ENCODE measurements at regions not wholly inside any gene's neighbourhood (a gene's known extent, or its start where the extent isn't known, plus 50 kb on each side); places are given as distances from the start of the nearest gene placed in this dataset.

GRCh38 chr12:58470266-58471010, 449.9 kb downstream of the LRIG3 start:
- H3K4me1 Mint-ChIP-seq (ENCODE audit: low read depth), result no peaks in the 10 kb centered on the region
- ATAC-seq, result no peak
- no peak overlapping the region for H3K4me3 Mint-ChIP-seq
- no peaks in the 10 kb centered on the region for H3K36me3 Mint-ChIP-seq (ENCODE audit: insufficient read depth)
- peaks cover 22% of the 10 kb centered on the region for H3K9me3 Mint-ChIP-seq
- DNase-seq, result no peak
- H3K27me3 Mint-ChIP-seq (ENCODE audit: low read depth), result no peaks in the 10 kb centered on the region

- peaks cover 3% of the 10 kb centered on the region for H3K27me3 Mint-ChIP-seq (ENCODE audit: low read depth)
- H3K9me3 Mint-ChIP-seq, result peaks cover 5% of the 10 kb centered on the region
- H3K36me3 Mint-ChIP-seq (ENCODE audit: insufficient read depth), result no peaks in the 10 kb centered on the region
- H3K4me1 Mint-ChIP-seq (ENCODE audit: low read depth), result no peaks in the 10 kb centered on the region
- H3K4me3 Mint-ChIP-seq, result no peak overlapping the region
- ATAC-seq (no peak), DNase-seq (no peak)
These were observed 440.9 kb downstream of the LRIG3 start for GRCh38 chr12:58479401-58479800.

GRCh38 chr12:58481811-58482210, 438.5 kb downstream of the LRIG3 start:
- H3K4me1 Mint-ChIP-seq (ENCODE audit: low read depth), result no peaks in the 10 kb centered on the region
- peaks cover 5% of the 10 kb centered on the region for H3K9me3 Mint-ChIP-seq
- peaks cover 3% of the 10 kb centered on the region for H3K27me3 Mint-ChIP-seq (ENCODE audit: low read depth)
- ATAC-seq (no peak), DNase-seq (no peak)
- no peak overlapping the region for H3K4me3 Mint-ChIP-seq
- H3K36me3 Mint-ChIP-seq (ENCODE audit: insufficient read depth), result no peaks in the 10 kb centered on the region

- DNase-seq, result no peak
- no peaks in the 10 kb centered on the region for H3K27me3 Mint-ChIP-seq (ENCODE audit: low read depth)
These were observed 433.0 kb downstream of the LRIG3 start for GRCh38 chr12:58487255-58487654.

GRCh38 chr12:58487678-58488161, 432.6 kb downstream of the LRIG3 start:
- no peaks in the 10 kb centered on the region for H3K27me3 Mint-ChIP-seq (ENCODE audit: low read depth)

More at GRCh38 chr12:58487255-58487654, 433.0 kb downstream of the LRIG3 start:
- ATAC-seq, result no peak
- Mint-ChIP-seq H3K4me1 (ENCODE audit: low read depth) (no peaks in the 10 kb centered on the region), H3K36me3 (ENCODE audit: insufficient read depth) (no peaks in the 10 kb centered on the region), H3K4me3 (no peak overlapping the region), H3K9me3 (no peaks in the 10 kb centered on the region)

GRCh38 chr12:58489394-58489793, 430.9 kb downstream of the LRIG3 start:
- H3K36me3 Mint-ChIP-seq (ENCODE audit: insufficient read depth), result no peaks in the 10 kb centered on the region
- H3K27me3 Mint-ChIP-seq (ENCODE audit: low read depth), result no peaks in the 10 kb centered on the region
- no peaks in the 10 kb centered on the region for H3K9me3 Mint-ChIP-seq
- ATAC-seq (no peak), DNase-seq (no peak)
- no peak overlapping the region for H3K4me3 Mint-ChIP-seq
- no peaks in the 10 kb centered on the region for H3K4me1 Mint-ChIP-seq (ENCODE audit: low read depth)

More at GRCh38 chr12:58487678-58488161, 432.6 kb downstream of the LRIG3 start:
- Mint-ChIP-seq H3K4me3 (no peak overlapping the region), H3K9me3 (no peaks in the 10 kb centered on the region), H3K36me3 (ENCODE audit: insufficient read depth) (no peaks in the 10 kb centered on the region), H3K4me1 (ENCODE audit: low read depth) (no peaks in the 10 kb centered on the region)
- DNase-seq (no peak), ATAC-seq (no peak)

GRCh38 chr12:58491306-58491705, 429.0 kb downstream of the LRIG3 start:
- Mint-ChIP-seq H3K9me3 (no peaks in the 10 kb centered on the region), H3K27me3 (ENCODE audit: low read depth) (no peaks in the 10 kb centered on the region), H3K4me3 (no peak overlapping the region), H3K4me1 (ENCODE audit: low read depth) (no peaks in the 10 kb centered on the region), H3K36me3 (ENCODE audit: insufficient read depth) (no peaks in the 10 kb centered on the region)
- ATAC-seq (no peak), DNase-seq (no peak)

GRCh38 chr12:58496411-58497190, 423.7 kb downstream of the LRIG3 start:
- Mint-ChIP-seq H3K27me3 (ENCODE audit: low read depth) (no peaks in the 10 kb centered on the region), H3K9me3 (no peaks in the 10 kb centered on the region), H3K36me3 (ENCODE audit: insufficient read depth) (no peaks in the 10 kb centered on the region), H3K4me3 (no peak overlapping the region), H3K4me1 (ENCODE audit: low read depth) (no peaks in the 10 kb centered on the region)
- ATAC-seq, result no peak
- DNase-seq, result no peak

GRCh38 chr12:58500399-58500798, 419.9 kb downstream of the LRIG3 start:
- ATAC-seq (no peak), DNase-seq (no peak)
- Mint-ChIP-seq H3K4me1 (ENCODE audit: low read depth) (no peaks in the 10 kb centered on the region), H3K4me3 (no peak overlapping the region), H3K27me3 (ENCODE audit: low read depth) (peaks cover 4% of the 10 kb centered on the region), H3K36me3 (ENCODE audit: insufficient read depth) (no peaks in the 10 kb centered on the region), H3K9me3 (no peaks in the 10 kb centered on the region)

- Mint-ChIP-seq H3K4me3 (no peak overlapping the region), H3K27me3 (ENCODE audit: low read depth) (peaks cover 4% of the 10 kb centered on the region), H3K36me3 (ENCODE audit: insufficient read depth) (no peaks in the 10 kb centered on the region), H3K4me1 (ENCODE audit: low read depth) (no peaks in the 10 kb centered on the region), H3K9me3 (no peaks in the 10 kb centered on the region)
- ATAC-seq (no peak), DNase-seq (no peak)
These were observed 418.1 kb downstream of the LRIG3 start for GRCh38 chr12:58502226-58502625.

- ATAC-seq (no peak), DNase-seq (no peak)
- H3K27me3 Mint-ChIP-seq (ENCODE audit: low read depth), result peaks cover 4% of the 10 kb centered on the region
- H3K4me3 Mint-ChIP-seq, result no peak overlapping the region
- no peaks in the 10 kb centered on the region for H3K36me3 Mint-ChIP-seq (ENCODE audit: insufficient read depth)
- no peaks in the 10 kb centered on the region for H3K9me3 Mint-ChIP-seq
- no peaks in the 10 kb centered on the region for H3K4me1 Mint-ChIP-seq (ENCODE audit: low read depth)
These were observed 417.5 kb downstream of the LRIG3 start for GRCh38 chr12:58502841-58503240.

- H3K4me3 Mint-ChIP-seq, result no peak overlapping the region
- no peaks in the 10 kb centered on the region for H3K9me3 Mint-ChIP-seq
- ATAC-seq, result no peak
- peaks cover 4% of the 10 kb centered on the region for H3K27me3 Mint-ChIP-seq (ENCODE audit: low read depth)
- no peaks in the 10 kb centered on the region for H3K4me1 Mint-ChIP-seq (ENCODE audit: low read depth)
- H3K36me3 Mint-ChIP-seq (ENCODE audit: insufficient read depth), result no peaks in the 10 kb centered on the region
- no peak for DNase-seq
These were observed 416.6 kb downstream of the LRIG3 start for GRCh38 chr12:58503731-58504130.

GRCh38 chr12:58504143-58504938, 416.0 kb downstream of the LRIG3 start:
- no peak for DNase-seq
- H3K27me3 Mint-ChIP-seq (ENCODE audit: low read depth), result peaks cover 4% of the 10 kb centered on the region
- ATAC-seq, result no peak
- H3K4me3 Mint-ChIP-seq, result no peak overlapping the region
- no peaks in the 10 kb centered on the region for H3K4me1 Mint-ChIP-seq (ENCODE audit: low read depth)
- H3K9me3 Mint-ChIP-seq, result no peaks in the 10 kb centered on the region
- H3K36me3 Mint-ChIP-seq (ENCODE audit: insufficient read depth), result no peaks in the 10 kb centered on the region

- H3K27me3 Mint-ChIP-seq (ENCODE audit: low read depth), result peaks cover 2% of the 10 kb centered on the region
- no peaks in the 10 kb centered on the region for H3K4me1 Mint-ChIP-seq (ENCODE audit: low read depth)
- no peak for ATAC-seq
- no peaks in the 10 kb centered on the region for H3K36me3 Mint-ChIP-seq (ENCODE audit: insufficient read depth)
- peaks cover 10% of the 10 kb centered on the region for H3K9me3 Mint-ChIP-seq
- no peak overlapping the region for H3K4me3 Mint-ChIP-seq
- DNase-seq, result no peak
These were observed 411.0 kb downstream of the LRIG3 start for GRCh38 chr12:58509116-58509885.

Measured in activated T-cell treated with anti-CD3 and anti-CD28 coated beads, Interleukin-2, amount 50 U/mL, for 4 hours (primary cell).